ENCODE measurements at regions not wholly inside any gene's neighbourhood (a gene's known extent, or its start where the extent isn't known, plus 50 kb on each side); places are given as distances from the start of the nearest gene placed in this dataset.

DNA sequence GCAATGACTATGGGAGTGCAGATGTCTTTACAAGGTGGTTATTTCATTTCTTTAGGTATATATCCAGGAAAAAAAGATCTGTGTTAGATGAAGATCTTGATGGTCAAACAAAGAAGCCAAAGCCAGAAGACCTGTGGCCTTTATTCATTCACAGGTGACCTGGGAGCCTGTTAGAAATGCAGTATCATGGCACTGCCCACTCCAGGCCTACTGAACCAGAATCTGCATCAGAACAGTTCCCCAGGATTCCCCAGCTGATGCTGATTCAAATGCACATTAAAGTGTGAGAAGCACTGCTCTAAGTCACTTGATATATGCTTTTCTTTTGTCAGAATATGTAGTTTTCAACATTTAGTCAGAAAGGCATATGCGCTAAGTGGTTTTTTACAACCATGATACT is 251.1 kb downstream of the IPMK start:
- Histone ChIP-seq H3K4me3 (no peak overlapping the region), H3K27ac (no peak overlapping the region)
- no peak for DNase-seq (ENCODE audit: low spot score)
- TF ChIP-seq, protein P1, sequence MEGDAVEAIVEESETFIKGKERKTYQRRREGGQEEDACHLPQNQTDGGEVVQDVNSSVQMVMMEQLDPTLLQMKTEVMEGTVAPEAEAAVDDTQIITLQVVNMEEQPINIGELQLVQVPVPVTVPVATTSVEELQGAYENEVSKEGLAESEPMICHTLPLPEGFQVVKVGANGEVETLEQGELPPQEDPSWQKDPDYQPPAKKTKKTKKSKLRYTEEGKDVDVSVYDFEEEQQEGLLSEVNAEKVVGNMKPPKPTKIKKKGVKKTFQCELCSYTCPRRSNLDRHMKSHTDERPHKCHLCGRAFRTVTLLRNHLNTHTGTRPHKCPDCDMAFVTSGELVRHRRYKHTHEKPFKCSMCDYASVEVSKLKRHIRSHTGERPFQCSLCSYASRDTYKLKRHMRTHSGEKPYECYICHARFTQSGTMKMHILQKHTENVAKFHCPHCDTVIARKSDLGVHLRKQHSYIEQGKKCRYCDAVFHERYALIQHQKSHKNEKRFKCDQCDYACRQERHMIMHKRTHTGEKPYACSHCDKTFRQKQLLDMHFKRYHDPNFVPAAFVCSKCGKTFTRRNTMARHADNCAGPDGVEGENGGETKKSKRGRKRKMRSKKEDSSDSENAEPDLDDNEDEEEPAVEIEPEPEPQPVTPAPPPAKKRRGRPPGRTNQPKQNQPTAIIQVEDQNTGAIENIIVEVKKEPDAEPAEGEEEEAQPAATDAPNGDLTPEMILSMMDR (IDR thresholded peaks at IDR 0.05), result no peak

DNA sequence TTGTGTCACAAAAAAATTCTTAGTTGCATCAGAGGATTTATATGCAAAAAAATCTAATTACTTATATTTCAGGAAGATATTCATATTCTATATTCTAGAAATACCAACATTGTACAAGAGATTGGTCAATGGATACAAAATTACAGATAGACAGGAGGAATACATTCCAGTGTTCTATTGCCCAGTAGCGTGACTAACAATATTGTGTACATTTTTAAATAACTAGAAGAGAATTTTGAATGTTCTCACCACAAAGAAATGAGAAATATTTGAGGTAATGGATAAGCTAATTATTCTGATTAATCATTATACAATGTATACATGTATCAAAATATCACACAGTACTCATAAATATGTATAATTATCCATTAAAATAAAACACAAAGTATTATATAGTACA is 253.3 kb downstream of the IPMK start:
- Histone ChIP-seq H3K27ac (no peak overlapping the region), H3K4me3 (no peak overlapping the region)
- TF ChIP-seq, protein P1 (IDR thresholded peaks at IDR 0.05), result no peak
- no peak for DNase-seq (ENCODE audit: low spot score)

DNA sequence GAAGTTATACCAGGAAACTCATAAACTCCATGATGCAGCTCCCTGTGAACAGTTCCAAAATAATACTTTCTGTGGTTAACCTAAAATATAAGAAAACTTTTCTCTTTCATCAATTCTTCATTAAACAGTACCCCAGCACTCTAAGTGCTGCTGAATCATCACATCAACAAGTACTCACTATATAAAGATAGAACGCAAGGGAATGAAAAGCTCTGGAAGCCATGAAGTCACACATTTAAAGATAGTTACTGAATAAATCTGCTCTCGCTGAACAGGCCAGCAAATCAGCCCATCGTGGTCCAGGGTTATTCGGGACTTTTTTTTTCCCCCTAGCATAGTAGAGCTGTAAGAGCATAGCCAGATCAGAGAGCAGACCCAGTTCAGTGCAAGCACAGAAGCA is 254.3 kb downstream of the IPMK start:
- no peak for DNase-seq (ENCODE audit: low spot score)
- H3K4me3 ChIP-seq, result no peak overlapping the region
- no peak overlapping the region for H3K27ac ChIP-seq
- TF ChIP-seq, protein P1 (IDR thresholded peaks at IDR 0.05), result no peak

DNA sequence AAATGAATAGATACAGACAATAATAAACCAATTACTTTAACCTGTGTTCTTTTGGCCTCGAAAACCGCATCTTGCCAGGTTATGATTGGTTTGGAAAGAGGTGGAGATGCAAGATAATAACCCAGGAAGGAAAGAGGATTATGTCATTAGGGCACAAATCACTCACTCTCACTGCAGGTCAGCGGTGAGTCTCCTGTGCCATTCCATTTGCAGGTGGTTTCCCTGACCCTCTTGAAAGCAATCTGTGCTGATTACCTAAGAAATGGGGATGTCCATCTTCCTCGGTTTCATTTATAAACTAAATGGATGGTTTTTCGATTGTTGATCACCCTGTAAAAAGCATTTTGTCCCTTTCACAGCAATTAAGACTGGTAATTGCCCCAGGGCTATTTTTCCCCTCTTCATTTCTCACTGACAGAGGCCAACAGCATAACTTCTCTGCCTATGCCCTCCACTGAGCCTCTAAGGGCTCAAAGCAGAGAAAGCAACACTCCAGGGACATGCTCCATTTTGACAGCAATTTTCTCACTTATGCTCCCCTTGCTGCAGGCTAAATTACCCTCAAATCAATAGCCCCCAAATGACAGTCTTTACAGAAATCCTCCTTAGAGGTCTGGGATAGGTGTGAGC is 257.5 kb downstream of the IPMK start:
- no peak for DNase-seq (ENCODE audit: low spot score)
- TF ChIP-seq, protein P1 (IDR thresholded peaks at IDR 0.05), result no peak

DNA sequence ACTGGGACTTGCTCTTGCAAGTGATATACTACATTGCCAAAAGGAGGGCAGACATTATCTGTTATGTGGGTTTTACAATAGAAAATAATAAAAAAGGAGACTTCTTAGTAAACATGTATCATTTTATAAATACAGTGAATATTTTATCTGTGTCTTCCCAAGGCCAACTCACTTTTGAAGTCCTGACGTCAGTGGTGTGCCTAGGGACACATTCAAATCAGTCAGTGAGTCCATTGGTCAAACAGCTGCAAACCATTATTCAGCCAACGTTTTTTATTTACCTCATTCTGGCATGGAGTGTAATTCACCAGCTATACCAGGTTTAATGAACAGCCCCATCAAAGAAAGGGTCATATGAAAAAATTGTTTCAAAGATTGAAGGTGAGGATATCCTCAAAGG is 263.7 kb downstream of the IPMK start:
- TF ChIP-seq, protein P1 (IDR thresholded peaks at IDR 0.05), result no peak
- no peak for DNase-seq (ENCODE audit: low spot score)
- no peak overlapping the region for H3K27ac ChIP-seq
- H3K4me3 ChIP-seq, result no peak overlapping the region

More for the DNA sequence above, 257.5 kb downstream of the IPMK start:
- Histone ChIP-seq H3K4me3 (no peak overlapping the region), H3K27ac (no peak overlapping the region)

DNA sequence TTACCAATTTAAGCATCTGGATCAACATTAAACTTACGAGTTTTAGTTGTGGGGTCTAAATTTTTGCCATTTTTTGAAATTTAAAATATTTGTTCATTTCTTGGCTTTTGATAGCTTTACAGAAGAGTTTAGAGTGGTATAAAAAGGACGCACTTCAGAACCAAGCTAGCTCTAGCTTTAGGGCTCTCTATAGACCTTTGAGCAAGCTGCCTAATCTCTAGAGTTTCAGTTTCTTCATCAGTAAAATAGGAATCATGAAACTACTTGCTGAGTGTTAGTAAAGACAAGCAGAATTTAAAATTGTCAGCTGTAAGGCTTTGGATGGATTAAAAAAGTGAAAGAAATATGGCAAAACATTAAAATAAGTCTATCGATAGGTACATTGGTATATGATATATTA is 266.5 kb downstream of the IPMK start:
- no peak for DNase-seq (ENCODE audit: low spot score)
- Histone ChIP-seq H3K4me3 (no peak overlapping the region), H3K27ac (no peak overlapping the region)
- TF ChIP-seq, protein P1 (IDR thresholded peaks at IDR 0.05), result no peak

DNA sequence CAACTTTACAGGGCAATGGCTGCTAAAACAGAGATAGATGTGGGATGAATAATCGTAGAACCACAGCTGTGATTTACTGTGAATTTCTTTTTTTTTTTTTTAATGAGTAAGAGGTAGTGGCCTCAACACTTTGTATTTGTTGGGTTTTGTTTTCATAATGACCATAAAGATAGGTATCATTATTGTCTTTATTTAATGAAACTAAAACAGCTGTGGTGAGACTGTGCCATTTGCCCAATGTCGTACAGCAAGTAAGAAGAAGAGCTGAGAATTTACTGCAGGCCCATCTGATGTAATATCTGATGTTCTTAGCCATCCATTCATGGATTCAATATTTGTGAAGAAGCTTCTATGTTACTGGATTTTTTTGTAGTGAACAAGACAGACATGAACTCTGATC is 271.2 kb downstream of the IPMK start:
- DNase-seq (ENCODE audit: low spot score), result no peak
- Histone ChIP-seq H3K4me3 (no peak overlapping the region), H3K27ac (no peak overlapping the region)
- TF ChIP-seq, protein P1 (IDR thresholded peaks at IDR 0.05), result no peak

All from coronary artery (tissue), 2 donors.